ENCODE measurements at regions not wholly inside any gene's neighbourhood (a gene's known extent, or its start where the extent isn't known, plus 50 kb on each side); places are given as distances from the start of the nearest gene placed in this dataset.

DNA sequence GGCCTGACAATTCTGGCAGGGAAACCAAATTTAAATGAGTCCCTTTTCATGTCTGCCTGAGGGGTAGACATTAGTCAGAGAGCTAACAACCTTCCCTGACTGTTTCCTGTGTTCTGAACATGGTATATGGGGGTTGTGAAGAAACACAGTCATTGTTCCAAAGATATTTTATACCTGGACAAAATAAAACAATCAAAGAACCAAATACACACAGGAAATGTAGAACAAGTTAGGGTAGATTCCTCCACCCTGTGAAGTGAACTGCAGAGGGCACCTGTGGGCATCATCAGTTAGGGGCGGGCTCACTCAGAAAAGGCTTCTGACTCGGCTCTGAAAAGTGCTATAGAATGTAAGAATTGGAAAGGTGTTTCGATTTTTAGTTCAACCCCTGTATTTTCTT lies 231.9 kb upstream of the CADM1 start:
- H3K4me3 ChIP-seq (ENCODE audit: low read depth, low read length, poor library complexity, severe bottlenecking), result no peak overlapping the region
- no peaks in the 10 kb centered on the region for H3K79me2 ChIP-seq (ENCODE audit: insufficient read depth, low read length)
- H3K4me1 ChIP-seq (ENCODE audit: insufficient read depth, low read length, severe bottlenecking), result no peaks in the 10 kb centered on the region
- no peaks in the 10 kb centered on the region for H4K20me1 ChIP-seq (ENCODE audit: insufficient read depth, low read length)
- H2AFZ ChIP-seq (ENCODE audit: low read length), result no peak overlapping the region
- no peaks in the 10 kb centered on the region for H3K36me3 ChIP-seq (ENCODE audit: insufficient read depth, low read length)
- no peak overlapping the region for H3K9ac ChIP-seq (ENCODE audit: low read length)
- no peaks in the 10 kb centered on the region for H3F3A ChIP-seq (ENCODE audit: insufficient read depth, low read length)
- no peak overlapping the region for H3K4me2 ChIP-seq (ENCODE audit: low read length)
- TF ChIP-seq, protein P1, sequence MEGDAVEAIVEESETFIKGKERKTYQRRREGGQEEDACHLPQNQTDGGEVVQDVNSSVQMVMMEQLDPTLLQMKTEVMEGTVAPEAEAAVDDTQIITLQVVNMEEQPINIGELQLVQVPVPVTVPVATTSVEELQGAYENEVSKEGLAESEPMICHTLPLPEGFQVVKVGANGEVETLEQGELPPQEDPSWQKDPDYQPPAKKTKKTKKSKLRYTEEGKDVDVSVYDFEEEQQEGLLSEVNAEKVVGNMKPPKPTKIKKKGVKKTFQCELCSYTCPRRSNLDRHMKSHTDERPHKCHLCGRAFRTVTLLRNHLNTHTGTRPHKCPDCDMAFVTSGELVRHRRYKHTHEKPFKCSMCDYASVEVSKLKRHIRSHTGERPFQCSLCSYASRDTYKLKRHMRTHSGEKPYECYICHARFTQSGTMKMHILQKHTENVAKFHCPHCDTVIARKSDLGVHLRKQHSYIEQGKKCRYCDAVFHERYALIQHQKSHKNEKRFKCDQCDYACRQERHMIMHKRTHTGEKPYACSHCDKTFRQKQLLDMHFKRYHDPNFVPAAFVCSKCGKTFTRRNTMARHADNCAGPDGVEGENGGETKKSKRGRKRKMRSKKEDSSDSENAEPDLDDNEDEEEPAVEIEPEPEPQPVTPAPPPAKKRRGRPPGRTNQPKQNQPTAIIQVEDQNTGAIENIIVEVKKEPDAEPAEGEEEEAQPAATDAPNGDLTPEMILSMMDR (IDR thresholded peaks at IDR 0.05; ENCODE audit: low read length), result no peak
- TF ChIP-seq EZH2 (IDR thresholded peaks at IDR 0.05; ENCODE audit: borderline replicate concordance, low read length), result no peak
- H3K27ac ChIP-seq (ENCODE audit: low read depth, low read length, poor library complexity, severe bottlenecking), result no peak overlapping the region
- no peaks in the 10 kb centered on the region for H3K9me3 ChIP-seq (ENCODE audit: low read length)
- H3K9me2 ChIP-seq (ENCODE audit: low read depth, low read length), result no peaks in the 10 kb centered on the region
- no peaks in the 10 kb centered on the region for H3K27me3 ChIP-seq (ENCODE audit: insufficient read depth, low read length)

DNA sequence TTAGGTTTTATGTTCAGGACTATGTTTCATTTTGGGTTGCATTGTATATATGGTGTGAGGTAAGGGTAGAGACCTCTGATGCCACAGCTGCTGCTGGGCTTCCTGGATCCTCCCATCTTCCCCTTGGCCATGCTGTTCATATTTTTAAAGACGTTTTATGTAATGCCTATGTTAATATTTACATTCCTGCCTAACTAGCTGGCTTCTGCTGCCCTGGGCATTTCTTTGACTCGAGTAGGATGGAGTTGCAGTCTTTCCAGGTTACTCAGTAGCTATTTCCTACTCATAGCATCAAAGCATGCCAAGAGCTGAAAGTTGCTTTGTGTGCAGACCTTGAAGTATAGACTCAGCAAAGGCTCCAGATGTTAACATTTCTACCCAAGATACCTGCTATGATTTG lies 220.5 kb upstream of the CADM1 start:
- H3K36me3 ChIP-seq (ENCODE audit: insufficient read depth, low read length), result no peaks in the 10 kb centered on the region
- no peak overlapping the region for H2AFZ ChIP-seq (ENCODE audit: low read length)
- H3K79me2 ChIP-seq (ENCODE audit: insufficient read depth, low read length), result no peaks in the 10 kb centered on the region
- H3K9ac ChIP-seq (ENCODE audit: low read length), result no peak overlapping the region
- H3K4me1 ChIP-seq (ENCODE audit: insufficient read depth, low read length, severe bottlenecking), result no peaks in the 10 kb centered on the region
- H3K27ac ChIP-seq (ENCODE audit: low read depth, low read length, poor library complexity, severe bottlenecking), result no peak overlapping the region
- H3K4me2 ChIP-seq (ENCODE audit: low read length), result no peak overlapping the region
- no peaks in the 10 kb centered on the region for H3F3A ChIP-seq (ENCODE audit: insufficient read depth, low read length)
- no peaks in the 10 kb centered on the region for H3K9me3 ChIP-seq (ENCODE audit: low read length)
- no peaks in the 10 kb centered on the region for H4K20me1 ChIP-seq (ENCODE audit: insufficient read depth, low read length)
- TF ChIP-seq, protein P1 (IDR thresholded peaks at IDR 0.05; ENCODE audit: low read length), result no peak
- H3K27me3 ChIP-seq (ENCODE audit: insufficient read depth, low read length), result no peaks in the 10 kb centered on the region
- H3K4me3 ChIP-seq (ENCODE audit: low read depth, low read length, poor library complexity, severe bottlenecking), result no peak overlapping the region
- no peaks in the 10 kb centered on the region for H3K9me2 ChIP-seq (ENCODE audit: low read depth, low read length)

DNA sequence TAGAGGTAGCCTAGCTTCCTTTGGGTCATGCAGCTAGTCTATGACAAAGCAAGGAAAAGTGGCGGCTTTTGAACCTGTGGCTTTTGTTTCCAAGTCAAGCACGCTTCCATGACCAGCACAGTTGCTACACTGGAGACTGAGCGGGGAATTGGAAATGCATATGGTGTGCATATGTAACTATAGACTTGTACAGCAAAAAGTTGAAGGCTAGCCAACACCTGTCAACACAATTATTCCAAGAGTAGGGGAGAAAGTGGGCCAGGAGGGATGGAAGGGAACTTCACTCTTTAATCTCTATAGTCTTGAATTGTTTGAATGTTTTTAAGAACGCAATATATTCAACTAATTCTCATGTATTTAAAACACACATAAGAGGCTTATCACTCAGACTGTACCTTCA lies 218.5 kb upstream of the CADM1 start:
- H3K4me2 ChIP-seq (ENCODE audit: low read length), result no peak overlapping the region
- no peak for TF ChIP-seq EZH2 (IDR thresholded peaks at IDR 0.05; ENCODE audit: borderline replicate concordance, low read length)
- TF ChIP-seq, protein P1 (IDR thresholded peaks at IDR 0.05; ENCODE audit: low read length), result no peak
- H3K9me3 ChIP-seq (ENCODE audit: low read length), result no peaks in the 10 kb centered on the region
- no peak overlapping the region for H2AFZ ChIP-seq (ENCODE audit: low read length)
- no peaks in the 10 kb centered on the region for H3K9me2 ChIP-seq (ENCODE audit: low read depth, low read length)
- no peaks in the 10 kb centered on the region for H3F3A ChIP-seq (ENCODE audit: insufficient read depth, low read length)
- H3K9ac ChIP-seq (ENCODE audit: low read length), result no peak overlapping the region
- no peaks in the 10 kb centered on the region for H3K27me3 ChIP-seq (ENCODE audit: insufficient read depth, low read length)
- H3K36me3 ChIP-seq (ENCODE audit: insufficient read depth, low read length), result no peaks in the 10 kb centered on the region
- no peak overlapping the region for H3K4me3 ChIP-seq (ENCODE audit: low read depth, low read length, poor library complexity, severe bottlenecking)
- H3K4me1 ChIP-seq (ENCODE audit: insufficient read depth, low read length, severe bottlenecking), result no peaks in the 10 kb centered on the region
- no peak overlapping the region for H3K27ac ChIP-seq (ENCODE audit: low read depth, low read length, poor library complexity, severe bottlenecking)
- H3K79me2 ChIP-seq (ENCODE audit: insufficient read depth, low read length), result no peaks in the 10 kb centered on the region
- H4K20me1 ChIP-seq (ENCODE audit: insufficient read depth, low read length), result no peaks in the 10 kb centered on the region

Measured in OCI-LY1 (cell line).